Smooth muscle cell (in vitro differentiated cells): ENCODE measurements at regions not wholly inside any gene's neighbourhood (a gene's known extent, or its start where the extent isn't known, plus 50 kb on each side); places are given as distances from the start of the nearest gene placed in this dataset.
A peak's percentile ranks its signal among the peaks of the same experiment; 100 is the strongest.

Source experiments
- DNase-seq: peaks from one replicate; lab custom pipeline; 2025; ENCODE audit not compliant: unreplicated experiment; lab: John Stamatoyannopoulos, UW
- H2AFZ ChIP-seq: fragments of 200-600 bp; sonication (generic); 2 replicates; pipeline ENCODE4 v1.6.0; 2016; ENCODE audit warnings: antibody characterized with exemption, low read depth, mild to moderate bottlenecking
- H3F3A ChIP-seq: fragments of 200-600 bp; sonication (generic); 2 replicates; pipeline ENCODE4 v1.6.0; 2017; ENCODE audit warnings: antibody characterized with exemption, low read depth
- H3K27ac ChIP-seq: fragments of 200-600 bp; sonication (generic); 2 replicates; pipeline ENCODE4 v1.5.1; 2016; ENCODE audit warnings: low read depth, mild to moderate bottlenecking
- H3K27me3 ChIP-seq: fragments of 200-600 bp; sonication (generic); 2 replicates; pipeline ENCODE4 v1.6.1; 2016; ENCODE audit warnings: low read depth, mild to moderate bottlenecking
- H3K36me3 ChIP-seq: fragments of 200-600 bp; sonication (generic); 2 replicates; pipeline ENCODE4 v1.5.1; 2016; ENCODE audit warnings: low read depth
- H3K4me1 ChIP-seq: fragments of 200-600 bp; sonication (generic); 2 replicates; pipeline ENCODE4 v1.5.1; 2016; ENCODE audit warnings: low read depth
- H3K4me2 ChIP-seq: fragments of 200-600 bp; sonication (generic); 2 replicates; pipeline ENCODE4 v1.6.0; 2016; ENCODE audit warnings: mild to moderate bottlenecking
- H3K4me3 ChIP-seq: fragments of 200-600 bp; sonication (generic); 2 replicates; pipeline ENCODE4 v1.5.1; 2016; ENCODE audit warnings: mild to moderate bottlenecking
- H3K79me2 ChIP-seq: fragments of 200-600 bp; sonication (generic); 2 replicates; pipeline ENCODE4 v1.6.0; 2016; ENCODE audit warnings: low read depth, mild to moderate bottlenecking
- H3K9ac ChIP-seq: fragments of 200-600 bp; sonication (generic); 2 replicates; pipeline ENCODE4 v1.6.0; 2016; ENCODE audit warnings: low read depth
- H3K9me3 ChIP-seq: fragments of 200-600 bp; sonication (generic); replicated peaks from 2 replicates; pipeline ENCODE4 v1.5.1; 2016; ENCODE audit warnings: low read depth
- H4K20me1 ChIP-seq: fragments of 200-600 bp; sonication (generic); 2 replicates; pipeline ENCODE4 v1.6.0; 2016; ENCODE audit warnings: low read depth
- WGBS: methylation state at CpG from one replicate; pipeline ENCODE4 v1.1.7; 2016; ENCODE audit warnings: low lambda C conversion rate; 5-methylcytosine and 5-hydroxymethylcytosine counted together
- TF ChIP-seq, protein P1 (sequence below): fragments of 200-600 bp; sonication (generic); IDR thresholded peaks from 2 replicates; pipeline ENCODE4 v1.5.1; 2017; ENCODE audit warnings: borderline replicate concordance, mild to moderate bottlenecking, antibody characterized with exemption; ENCODE audit not compliant: insufficient read depth, poor library complexity, severe bottlenecking

DNA sequence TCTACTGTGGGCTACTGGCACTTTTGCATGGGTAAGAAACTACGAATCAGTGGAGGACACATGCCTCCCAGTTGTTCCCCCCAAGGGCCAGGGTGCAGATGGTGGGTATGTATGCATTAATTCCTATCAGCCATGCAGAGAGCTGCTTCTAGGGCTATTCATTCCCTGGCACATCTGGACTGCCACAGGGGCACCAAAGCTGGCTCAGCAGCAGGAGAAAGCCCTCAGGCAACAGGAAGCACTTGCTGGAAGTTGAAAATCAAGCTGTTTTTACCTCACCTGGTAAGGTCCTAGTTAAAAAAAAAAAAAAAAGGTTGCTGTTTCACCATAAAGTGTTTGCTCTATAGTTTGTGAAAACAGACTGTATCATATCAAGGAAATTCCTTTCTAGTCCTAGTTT is 1342.6 kb downstream of the REEP3 start:
- Histone ChIP-seq H3K4me1 (no peaks in the 10 kb centered on the region), H3K27ac (no peak overlapping the region), H4K20me1 (no peaks in the 10 kb centered on the region), H3K4me2 (no peak overlapping the region), H3F3A (no peaks in the 10 kb centered on the region), H3K36me3 (no peaks in the 10 kb centered on the region), H3K4me3 (no peak overlapping the region), H3K9me3 (no peaks in the 10 kb centered on the region), H3K79me2 (no peaks in the 10 kb centered on the region), H3K9ac (no peak overlapping the region), H3K27me3 (no peaks in the 10 kb centered on the region), H2AFZ (no peak overlapping the region)
- DNase-seq = no peak
- WGBS = 89% methylated on average over 1 of the region's 1 CpG
- TF ChIP-seq, protein P1, sequence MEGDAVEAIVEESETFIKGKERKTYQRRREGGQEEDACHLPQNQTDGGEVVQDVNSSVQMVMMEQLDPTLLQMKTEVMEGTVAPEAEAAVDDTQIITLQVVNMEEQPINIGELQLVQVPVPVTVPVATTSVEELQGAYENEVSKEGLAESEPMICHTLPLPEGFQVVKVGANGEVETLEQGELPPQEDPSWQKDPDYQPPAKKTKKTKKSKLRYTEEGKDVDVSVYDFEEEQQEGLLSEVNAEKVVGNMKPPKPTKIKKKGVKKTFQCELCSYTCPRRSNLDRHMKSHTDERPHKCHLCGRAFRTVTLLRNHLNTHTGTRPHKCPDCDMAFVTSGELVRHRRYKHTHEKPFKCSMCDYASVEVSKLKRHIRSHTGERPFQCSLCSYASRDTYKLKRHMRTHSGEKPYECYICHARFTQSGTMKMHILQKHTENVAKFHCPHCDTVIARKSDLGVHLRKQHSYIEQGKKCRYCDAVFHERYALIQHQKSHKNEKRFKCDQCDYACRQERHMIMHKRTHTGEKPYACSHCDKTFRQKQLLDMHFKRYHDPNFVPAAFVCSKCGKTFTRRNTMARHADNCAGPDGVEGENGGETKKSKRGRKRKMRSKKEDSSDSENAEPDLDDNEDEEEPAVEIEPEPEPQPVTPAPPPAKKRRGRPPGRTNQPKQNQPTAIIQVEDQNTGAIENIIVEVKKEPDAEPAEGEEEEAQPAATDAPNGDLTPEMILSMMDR = no peak

DNA sequence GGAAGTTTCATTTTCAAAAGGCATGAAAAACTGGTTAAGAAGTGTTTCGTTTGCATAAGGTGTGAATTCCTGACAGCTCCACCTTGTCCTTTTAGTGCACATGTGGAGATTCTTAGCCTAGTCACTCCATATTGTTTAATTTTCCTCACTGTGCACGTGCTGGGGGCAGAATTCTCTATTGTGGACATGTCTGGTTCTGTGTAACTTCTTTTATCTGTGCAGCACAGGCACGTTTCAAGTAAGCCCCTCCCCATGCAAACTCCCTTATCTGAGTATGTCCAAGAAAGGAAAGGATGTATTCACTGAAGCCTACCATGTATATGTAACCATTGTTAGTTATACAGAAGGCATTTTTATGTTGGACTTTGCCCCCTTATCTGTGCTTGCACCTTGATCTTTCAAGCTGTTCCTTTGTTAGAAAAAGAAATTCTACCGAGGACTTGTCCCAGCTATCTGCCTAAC is 1346.3 kb downstream of the REEP3 start:
- no peaks in the 10 kb centered on the region for H3F3A ChIP-seq
- no peak overlapping the region for H3K27ac ChIP-seq
- H3K9me3 ChIP-seq = no peaks in the 10 kb centered on the region
- no peak for DNase-seq
- H2AFZ ChIP-seq = no peak overlapping the region
- no peaks in the 10 kb centered on the region for H3K4me1 ChIP-seq
- TF ChIP-seq, protein P1 = no peak
- H3K9ac ChIP-seq = no peak overlapping the region
- no peaks in the 10 kb centered on the region for H3K27me3 ChIP-seq
- H3K36me3 ChIP-seq = no peaks in the 10 kb centered on the region
- 40% methylated on average over 4 of the region's 4 CpGs for WGBS
- H3K4me2 ChIP-seq = no peak overlapping the region
- no peaks in the 10 kb centered on the region for H3K79me2 ChIP-seq
- H4K20me1 ChIP-seq = no peaks in the 10 kb centered on the region
- H3K4me3 ChIP-seq = no peak overlapping the region

DNA sequence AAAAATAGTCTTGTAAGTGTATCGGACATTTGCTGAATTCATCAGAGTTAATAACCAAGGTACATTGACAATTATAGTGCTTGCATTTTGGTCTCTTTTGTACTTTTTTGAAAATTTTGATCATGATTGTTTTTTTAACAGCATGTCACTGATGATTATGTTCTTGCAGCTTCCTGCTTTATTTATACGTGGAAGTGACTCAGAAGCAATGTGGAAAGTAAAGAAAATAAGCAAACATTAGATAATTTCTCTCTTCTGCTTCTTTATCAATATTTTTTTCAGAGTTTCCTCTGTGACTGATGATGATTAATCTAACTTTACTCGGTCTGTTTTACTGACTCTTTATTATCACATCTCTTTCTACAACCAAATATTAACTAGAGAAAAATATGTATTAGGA is 1351.9 kb downstream of the REEP3 start:
- Histone ChIP-seq H3K36me3 (no peaks in the 10 kb centered on the region), H3K9me3 (no peaks in the 10 kb centered on the region), H3K27me3 (no peaks in the 10 kb centered on the region), H3F3A (no peaks in the 10 kb centered on the region), H2AFZ (peak overlapping the region; percentile 7), H3K4me1 (no peaks in the 10 kb centered on the region), H3K79me2 (no peaks in the 10 kb centered on the region), H3K4me3 (no peak overlapping the region), H3K27ac (no peak overlapping the region), H3K4me2 (no peak overlapping the region), H4K20me1 (no peaks in the 10 kb centered on the region), H3K9ac (no peak overlapping the region)
- DNase-seq = no peak
- TF ChIP-seq, protein P1 = no peak
- WGBS = 51% methylated on average over 3 of the region's 3 CpGs

DNA sequence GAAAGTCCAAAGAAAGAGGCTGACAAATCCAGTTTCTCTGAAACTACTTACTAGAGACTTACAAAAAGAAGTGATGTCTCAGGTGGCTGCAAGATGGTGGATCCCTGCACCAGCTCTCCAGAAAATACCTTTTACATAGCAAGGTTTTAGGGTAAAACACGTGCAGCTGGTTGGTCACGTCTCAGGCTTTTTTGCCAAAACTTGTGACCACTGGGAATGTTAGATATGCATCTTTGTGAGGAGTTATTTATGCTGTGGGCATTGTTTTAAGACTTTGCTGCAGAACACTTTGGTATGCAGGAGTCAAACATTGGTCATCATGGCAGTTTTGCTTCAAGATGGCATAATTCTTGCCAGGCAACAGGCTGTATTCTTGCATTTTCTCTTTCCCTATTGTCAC is 1352.8 kb downstream of the REEP3 start:
- TF ChIP-seq, protein P1 = no peak
- no peaks in the 10 kb centered on the region for H3K4me1 ChIP-seq
- H4K20me1 ChIP-seq = no peaks in the 10 kb centered on the region
- H3K9me3 ChIP-seq = no peaks in the 10 kb centered on the region
- no peak overlapping the region for H3K9ac ChIP-seq
- H2AFZ ChIP-seq = no peak overlapping the region
- H3K36me3 ChIP-seq = no peaks in the 10 kb centered on the region
- no peak for DNase-seq
- H3K4me2 ChIP-seq = no peak overlapping the region
- H3K4me3 ChIP-seq = no peak overlapping the region
- H3F3A ChIP-seq = no peaks in the 10 kb centered on the region
- WGBS = 72% methylated on average over 2 of the region's 2 CpGs
- no peak overlapping the region for H3K27ac ChIP-seq
- no peaks in the 10 kb centered on the region for H3K27me3 ChIP-seq
- H3K79me2 ChIP-seq = no peaks in the 10 kb centered on the region
